Natural killer cell (primary cell): ENCODE measurements at regions not wholly inside any gene's neighbourhood (a gene's known extent, or its start where the extent isn't known, plus 50 kb on each side); places are given as distances from the start of the nearest gene placed in this dataset.

Source experiments
- ATAC-seq, 3 donors: fragments of 150-1000 bp in 2 of 3; fragments of 200-7000 bp in 1 of 3; cut with Tn5 transposase; 1 replicate in 1 of 3; 2 replicates in 2 of 3; pipeline ENCODE4 v1.10.0; 2021; ENCODE audit warnings: mild to moderate bottlenecking in 2 of 3, moderate library complexity in 2 of 3
- DNase-seq, 2 donors: peaks; one replicate each; pipeline versions ENCODE4 v3.0.0 to v3.0.0-alpha.2; 2013 to 2021; ENCODE audit warnings: mixed read lengths in 1 of 2
- H3K27ac ChIP-seq: one replicate; pipeline ENCODE4 v1.5.1; 2013; ENCODE audit warnings: mild to moderate bottlenecking, low read length
- H3K27me3 ChIP-seq: one replicate; pipeline ENCODE4 v1.6.1; 2013; ENCODE audit warnings: low read length; ENCODE audit not compliant: control insufficient read depth, insufficient read depth
- H3K36me3 ChIP-seq: one replicate; pipeline ENCODE4 v1.6.1; 2013; ENCODE audit warnings: low read length; ENCODE audit not compliant: control insufficient read depth, insufficient read depth
- H3K4me1 ChIP-seq: one replicate; pipeline ENCODE4 v1.6.1; 2013; ENCODE audit warnings: low read length; ENCODE audit not compliant: control insufficient read depth, insufficient read depth
- H3K4me3 ChIP-seq: one replicate; pipeline ENCODE4 v1.5.1; 2013; ENCODE audit warnings: low read length
- H3K9me3 ChIP-seq: one replicate; pipeline ENCODE4 v1.6.1; 2013; ENCODE audit warnings: low read length; ENCODE audit not compliant: control insufficient read depth, insufficient read depth
- H3K27ac Mint-ChIP-seq, 2 donors: one replicate each; pipeline ENCODE4 v1.8.0; 2022; ENCODE audit warnings: mild to moderate bottlenecking in 2 of 2, mixed read lengths in 2 of 2, moderate library complexity in 1 of 2
- H3K27me3 Mint-ChIP-seq, 2 donors: one replicate each; pipeline ENCODE4 v1.8.0; 2022; ENCODE audit warnings: low read depth in 2 of 2, mixed read lengths in 2 of 2
- H3K36me3 Mint-ChIP-seq: one replicate; pipeline ENCODE4 v1.8.0; 2022; ENCODE audit warnings: mixed read lengths
- H3K4me1 Mint-ChIP-seq, 2 donors: one replicate each; pipeline ENCODE4 v1.8.0; 2022; ENCODE audit warnings: mixed read lengths in 2 of 2
- H3K4me3 Mint-ChIP-seq: one replicate; pipeline ENCODE4 v1.8.0; 2022; ENCODE audit warnings: mild to moderate bottlenecking, moderate library complexity, mixed read lengths
- H3K9me3 Mint-ChIP-seq, 2 donors: one replicate each; pipeline ENCODE4 v1.8.0; 2022; ENCODE audit warnings: mixed read lengths in 2 of 2
- CTCF ChIP-seq: fragments of 200-600 bp; IDR thresholded peaks from one replicate; pipeline ENCODE4 v1.8.0; 2022; ENCODE audit warnings: antibody characterized with exemption
- WGBS: methylation state at CpG from one replicate; pipeline ENCODE4 v1.1.7; 2013; ENCODE audit warnings: missing lambda C conversion rate; ENCODE audit not compliant: insufficient coverage; 5-methylcytosine and 5-hydroxymethylcytosine counted together
- intact Hi-C: fragments of 100-400 bp; cut with micrococcal nuclease; formaldehyde crosslinking; loops from one replicate; pipeline ENCODE4 v1.14.2; 2022

- Histone ChIP-seq H3K4me3 (no peak overlapping the region), H3K27ac (no peak overlapping the region), H3K9me3 (no peaks in the 10 kb centered on the region), H3K4me1 (no peaks in the 10 kb centered on the region), H3K27me3 (no peaks in the 10 kb centered on the region), H3K36me3 (no peaks in the 10 kb centered on the region)
- Mint-ChIP-seq H3K27me3 (no peaks in the 10 kb centered on the region), H3K4me1 (no peaks in the 10 kb centered on the region), H3K36me3 (no peaks in the 10 kb centered on the region), H3K4me3 (no peak overlapping the region), H3K27ac (no peak overlapping the region), H3K9me3 (no peaks in the 10 kb centered on the region)
- ATAC-seq (no peak), DNase-seq (no peak)
- WGBS = 90% methylated on average over 1 of the region's 1 CpG
- no peak for TF ChIP-seq CTCF
- intact Hi-C loops = no loop called here
Observed at GRCh38 chr2:55106148-55106547, 55.9 kb upstream of the RTN4 start.

- no peaks in the 10 kb centered on the region for H3K4me1 ChIP-seq
- intact Hi-C loops = no loop called here
- DNase-seq = no peak
- no peaks in the 10 kb centered on the region for H3K9me3 Mint-ChIP-seq
- H3K27ac Mint-ChIP-seq = no peak overlapping the region
- no peak overlapping the region for H3K27ac ChIP-seq
- no peak for TF ChIP-seq CTCF
- H3K9me3 ChIP-seq = no peaks in the 10 kb centered on the region
- no peaks in the 10 kb centered on the region for H3K27me3 ChIP-seq
- ATAC-seq = no peak
- no peaks in the 10 kb centered on the region for H3K36me3 ChIP-seq
- H3K4me3 ChIP-seq = no peak overlapping the region
- H3K36me3 Mint-ChIP-seq = no peaks in the 10 kb centered on the region
- WGBS = 83% methylated on average over 1 of the region's 2 CpGs
- no peaks in the 10 kb centered on the region for H3K27me3 Mint-ChIP-seq
- no peaks in the 10 kb centered on the region for H3K4me1 Mint-ChIP-seq
- no peak overlapping the region for H3K4me3 Mint-ChIP-seq
Observed at GRCh38 chr2:55105456-55105855, 55.2 kb upstream of the RTN4 start.

GRCh38 chr2:55103046-55103445, 52.8 kb upstream of the RTN4 start:
- H3K4me3 ChIP-seq = no peak overlapping the region
- Mint-ChIP-seq H3K4me1 (no peaks in the 10 kb centered on the region), H3K27me3 (no peaks in the 10 kb centered on the region), H3K4me3 (no peak overlapping the region), H3K36me3 (no peaks in the 10 kb centered on the region), H3K27ac (no peak overlapping the region), H3K9me3 (no peaks in the 10 kb centered on the region)
- H3K27ac ChIP-seq = no peak overlapping the region
- H3K9me3 ChIP-seq = no peaks in the 10 kb centered on the region
- ATAC-seq (no peak), DNase-seq (no peak)
- intact Hi-C loops = no loop called here
- no peaks in the 10 kb centered on the region for H3K27me3 ChIP-seq
- H3K36me3 ChIP-seq = no peaks in the 10 kb centered on the region
- no peak for TF ChIP-seq CTCF
- H3K4me1 ChIP-seq = no peaks in the 10 kb centered on the region
- 35% methylated on average over 2 of the region's 3 CpGs for WGBS

- Mint-ChIP-seq H3K4me1 (no peaks in the 10 kb centered on the region), H3K4me3 (no peak overlapping the region), H3K36me3 (no peaks in the 10 kb centered on the region), H3K27ac (no peak overlapping the region), H3K9me3 (no peaks in the 10 kb centered on the region), H3K27me3 (no peaks in the 10 kb centered on the region)
- Histone ChIP-seq H3K9me3 (no peaks in the 10 kb centered on the region), H3K4me1 (no peaks in the 10 kb centered on the region), H3K4me3 (no peak overlapping the region), H3K36me3 (no peaks in the 10 kb centered on the region), H3K27ac (no peak overlapping the region), H3K27me3 (no peaks in the 10 kb centered on the region)
- ATAC-seq = no peak
- WGBS = 97% methylated on average over 2 of the region's 4 CpGs
- TF ChIP-seq CTCF = no peak
- no peak for DNase-seq
- intact Hi-C loops = no loop called here
Observed at GRCh38 chr2:55102056-55102812, 52.0 kb upstream of the RTN4 start.
